ENCODE measurements at regions not wholly inside any gene's neighbourhood (a gene's known extent, or its start where the extent isn't known, plus 50 kb on each side); places are given as distances from the start of the nearest gene placed in this dataset.

- DNase-seq (ENCODE audit: low read depth), result peak; percentile 75
These were observed 65.4 kb upstream of the ARAP3 start for GRCh38 chr5:141747152-141748141.

- no peak for DNase-seq (ENCODE audit: low read depth)
These were observed 64.4 kb upstream of the ARAP3 start for GRCh38 chr5:141746395-141746794.

GRCh38 chr5:141745390-141745789 lies 63.4 kb upstream of the ARAP3 start:
- DNase-seq (ENCODE audit: low read depth), result no peak

DNA sequence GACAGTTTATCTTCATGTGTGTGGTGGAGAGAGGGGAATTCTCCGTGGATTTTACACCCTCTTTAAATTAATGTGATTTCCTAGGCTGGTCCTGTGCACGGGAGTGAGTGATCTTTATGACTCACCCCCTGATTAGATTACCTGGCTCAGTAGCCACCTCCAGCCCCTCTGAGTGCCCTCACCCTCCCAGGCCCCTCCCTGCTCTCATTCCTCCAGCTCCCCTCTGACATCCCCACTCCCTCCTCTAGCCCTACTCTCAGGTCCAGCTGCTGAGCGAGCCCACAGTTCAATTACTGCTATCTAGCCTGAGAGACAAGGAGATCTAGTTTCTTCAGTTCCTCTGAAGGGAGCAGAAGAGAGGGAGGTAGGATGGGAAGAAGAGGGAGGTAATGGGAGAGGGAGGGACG lies 61.8 kb upstream of the ARAP3 start:
- DNase-seq (ENCODE audit: low read depth), result no peak

DNA sequence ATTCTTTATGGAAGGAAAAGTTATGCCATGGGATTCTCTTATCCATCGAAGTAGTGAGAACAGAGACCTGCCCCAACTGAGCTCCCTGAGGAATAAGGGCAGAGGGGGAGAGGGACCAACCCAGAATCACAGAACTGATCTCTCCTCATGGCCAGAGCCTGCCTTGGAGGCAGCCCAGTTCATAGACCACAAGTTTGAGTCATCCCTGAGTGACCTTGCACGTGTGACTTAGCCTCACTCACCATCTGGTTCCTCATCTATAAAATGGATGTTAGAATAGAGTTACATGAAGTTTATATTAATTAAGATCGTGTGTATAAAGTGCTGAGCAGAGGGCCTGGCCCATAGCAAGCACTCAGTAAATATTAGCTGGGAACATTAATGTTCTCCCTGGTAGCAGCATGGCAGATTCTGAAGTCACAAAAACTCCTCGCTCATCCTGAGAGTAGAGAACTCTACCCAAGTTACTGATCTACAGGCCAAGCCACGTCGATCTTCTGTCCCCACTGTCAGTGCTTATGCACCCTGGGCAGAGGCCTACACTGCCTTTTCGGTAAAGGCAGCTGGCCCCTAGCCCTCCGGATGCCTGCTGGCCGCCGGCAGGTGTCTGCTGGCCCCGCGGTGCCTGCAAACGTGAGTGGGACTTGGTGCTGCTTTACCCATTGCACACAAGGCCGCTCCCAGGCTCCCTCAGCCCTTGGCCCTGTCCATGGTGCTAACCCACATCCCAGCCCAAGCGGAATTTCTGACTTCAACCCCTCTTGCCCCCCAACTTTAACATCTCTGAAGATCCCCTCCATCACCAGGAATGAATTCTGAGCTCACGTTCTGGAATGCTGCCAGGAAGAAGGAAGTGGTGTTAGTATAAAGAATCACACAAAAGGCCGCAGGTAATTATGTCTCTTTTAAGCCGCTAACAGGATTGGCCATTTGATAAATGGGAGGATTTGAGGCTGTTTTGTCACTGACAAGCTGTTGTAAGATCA lies 61.1 kb upstream of the ARAP3 start:
- peak; percentile 26 for DNase-seq (ENCODE audit: low read depth)

GRCh38 chr5:141742144-141742543 lies 60.1 kb upstream of the ARAP3 start:
- DNase-seq (ENCODE audit: low read depth), result no peak

- no peak for DNase-seq (ENCODE audit: low read depth)
These were observed 58.9 kb upstream of the ARAP3 start for GRCh38 chr5:141740885-141741284.

GRCh38 chr5:141737535-141737934 lies 55.5 kb upstream of the ARAP3 start:
- DNase-seq (ENCODE audit: low read depth), result no peak

DNA sequence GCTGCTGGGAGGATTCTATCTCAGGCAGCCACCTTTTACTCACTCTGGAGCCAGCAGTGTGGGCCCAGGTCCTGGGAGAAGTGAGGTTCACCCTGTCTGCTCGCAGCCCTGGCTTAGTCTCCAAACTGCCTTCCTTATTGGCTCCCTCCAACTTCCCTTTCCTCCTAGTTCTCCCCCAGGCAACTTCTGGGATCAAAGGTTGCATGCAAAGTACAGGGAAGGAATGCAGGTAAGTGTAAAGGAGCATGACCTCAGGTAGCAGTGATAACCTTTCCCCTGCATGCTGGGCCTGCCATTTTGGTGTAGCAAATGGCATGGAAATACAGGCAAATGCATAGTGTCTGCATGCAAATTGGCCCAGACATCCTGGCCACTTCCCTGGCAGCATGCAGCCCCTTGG lies 53.8 kb upstream of the ARAP3 start:
- no peak for DNase-seq (ENCODE audit: low read depth)

DNA sequence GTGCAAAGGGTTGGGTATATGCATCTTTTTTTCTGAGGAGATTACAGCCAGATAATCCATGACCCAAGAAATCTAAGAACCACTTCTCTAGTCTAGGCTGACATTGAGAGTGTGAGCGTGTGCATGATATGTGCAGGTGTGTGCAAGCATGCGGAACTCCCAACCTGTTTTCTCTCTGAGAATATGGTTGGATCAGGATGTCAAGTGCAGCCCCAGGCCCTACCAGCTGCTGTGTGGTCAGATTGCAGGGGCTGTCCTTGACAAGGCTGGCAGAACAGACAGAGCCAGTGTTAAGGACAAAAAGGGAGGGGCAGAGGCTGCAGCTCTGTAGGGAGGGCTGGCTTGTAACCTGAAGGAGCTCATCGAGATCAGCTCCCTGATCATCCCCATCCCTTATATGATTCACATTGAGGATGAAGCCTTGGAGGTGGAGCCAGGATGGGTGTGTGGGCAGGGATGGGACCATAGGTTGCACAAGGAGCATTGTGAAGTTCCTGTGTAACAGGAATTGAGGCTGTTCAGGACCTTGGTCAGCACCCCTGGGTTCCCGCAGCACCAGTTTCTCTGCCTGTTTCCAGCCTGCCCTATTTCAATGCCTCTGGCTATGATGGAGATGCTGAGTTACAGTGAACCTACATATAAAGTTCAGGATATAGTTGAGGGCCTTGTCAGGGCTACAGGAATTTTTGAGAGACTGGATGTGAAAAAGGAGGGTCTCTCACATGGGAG lies 52.6 kb upstream of the ARAP3 start:
- peak; percentile 69 for DNase-seq (ENCODE audit: low read depth)

GRCh38 chr5:141733198-141733597 lies 51.2 kb upstream of the ARAP3 start:
- no peak for DNase-seq (ENCODE audit: low read depth)

DNA sequence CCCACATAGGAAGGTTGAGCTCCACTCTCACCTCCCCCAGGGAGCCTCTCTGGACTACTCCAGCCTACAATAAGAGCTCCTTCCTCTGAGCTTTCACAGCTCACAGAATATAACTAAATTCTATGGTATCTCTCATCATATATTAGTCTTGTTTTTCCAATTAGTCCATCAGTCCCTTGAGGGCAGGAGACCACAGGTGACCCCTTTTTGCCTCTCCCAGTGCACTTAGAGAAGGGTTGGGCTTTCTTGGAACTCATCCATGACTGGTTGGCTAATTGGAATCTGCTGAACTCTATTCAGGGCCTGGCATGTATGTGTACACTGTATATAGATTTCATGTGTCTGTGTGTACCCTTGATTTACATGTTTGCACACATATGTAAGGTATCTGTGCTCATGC lies 50.4 kb upstream of the ARAP3 start:
- DNase-seq (ENCODE audit: low read depth), result no peak
